ENCODE measurements at regions not wholly inside any gene's neighbourhood (a gene's known extent, or its start where the extent isn't known, plus 50 kb on each side); places are given as distances from the start of the nearest gene placed in this dataset.
A peak's percentile ranks its signal among the peaks of the same experiment; 100 is the strongest.
"Not testable (repeated sequence)": the region's sequence is repeated elsewhere in the genome, so short reads cannot be mapped to it uniquely, and the experiment has no call there.

DNA sequence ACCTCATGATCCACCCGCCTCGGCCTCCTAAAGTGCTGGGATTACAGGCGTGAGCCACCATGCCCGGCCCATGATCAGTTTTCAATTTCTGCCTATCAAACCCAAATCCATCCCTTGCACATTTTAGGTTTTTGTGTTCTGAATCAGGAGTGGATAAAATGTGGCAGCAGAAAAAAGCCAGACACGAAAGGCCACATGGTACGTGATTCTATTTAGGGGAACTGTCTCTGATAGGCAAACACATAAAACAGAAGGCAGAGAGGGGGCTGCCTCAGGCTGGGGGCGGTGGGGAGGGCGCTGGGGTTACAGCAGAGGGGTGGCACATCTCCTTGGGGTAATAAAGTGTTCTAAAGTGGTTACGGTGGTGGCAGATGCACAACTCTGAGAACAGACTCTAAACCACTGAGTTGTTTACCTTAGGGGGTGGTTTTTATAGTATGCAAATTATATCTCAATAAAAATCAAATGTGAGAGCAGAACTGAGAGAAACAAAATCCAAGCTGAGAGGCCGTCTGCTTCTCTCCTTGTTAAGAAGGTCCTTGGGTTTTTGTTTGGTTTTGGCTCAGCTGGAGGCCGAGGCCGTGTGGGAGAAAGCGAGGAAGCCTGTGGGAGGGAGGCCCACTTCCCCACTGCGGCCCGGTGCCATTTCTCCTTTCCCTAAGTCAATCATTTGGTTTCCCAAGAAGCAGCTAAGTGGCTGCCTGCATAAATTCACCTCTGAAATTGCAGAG, 78.0 kb downstream of the SOWAHC start:
- no peak for DNase-seq

DNA sequence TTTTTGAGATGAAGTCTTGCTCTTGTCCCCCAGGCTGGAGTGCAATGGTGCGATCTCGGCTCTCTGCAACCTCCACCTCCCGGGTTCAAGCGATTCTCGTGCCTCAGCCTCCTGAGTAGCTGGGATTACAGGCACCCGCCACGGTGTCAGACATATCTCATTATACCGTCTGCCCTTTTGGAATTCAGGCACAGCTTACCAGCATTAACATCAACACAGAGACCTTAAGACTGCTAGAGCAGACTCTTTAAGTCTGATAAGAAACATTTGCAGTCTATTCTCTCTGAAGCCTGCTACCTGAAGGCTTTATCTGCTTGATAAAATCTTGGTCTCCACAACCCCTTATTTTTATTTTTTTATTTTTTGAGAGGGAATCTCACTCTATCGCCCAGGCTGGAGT, 78.7 kb downstream of the SOWAHC start:
- DNase-seq = not testable (repeated sequence)

DNA sequence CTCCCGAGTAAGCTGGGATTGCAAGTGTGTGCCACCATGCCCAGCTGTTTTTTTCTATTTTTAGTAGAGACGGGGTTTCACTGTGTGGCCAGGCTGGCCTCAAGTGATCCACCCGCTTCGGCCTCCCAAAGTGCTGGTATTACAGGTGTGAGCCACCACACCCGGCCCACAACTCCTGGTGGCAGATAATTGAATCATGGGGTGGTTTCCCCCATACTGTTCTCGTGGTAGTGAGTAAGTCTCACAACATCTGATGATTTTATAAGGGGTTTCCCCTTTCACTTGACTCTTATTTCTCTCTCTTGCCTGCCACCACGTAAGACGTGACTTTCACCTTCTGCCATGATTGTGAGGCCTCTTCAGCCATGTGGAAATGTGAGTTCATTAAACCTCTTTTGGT, 79.1 kb downstream of the SOWAHC start:
- peak; percentile 57 for DNase-seq

DNA sequence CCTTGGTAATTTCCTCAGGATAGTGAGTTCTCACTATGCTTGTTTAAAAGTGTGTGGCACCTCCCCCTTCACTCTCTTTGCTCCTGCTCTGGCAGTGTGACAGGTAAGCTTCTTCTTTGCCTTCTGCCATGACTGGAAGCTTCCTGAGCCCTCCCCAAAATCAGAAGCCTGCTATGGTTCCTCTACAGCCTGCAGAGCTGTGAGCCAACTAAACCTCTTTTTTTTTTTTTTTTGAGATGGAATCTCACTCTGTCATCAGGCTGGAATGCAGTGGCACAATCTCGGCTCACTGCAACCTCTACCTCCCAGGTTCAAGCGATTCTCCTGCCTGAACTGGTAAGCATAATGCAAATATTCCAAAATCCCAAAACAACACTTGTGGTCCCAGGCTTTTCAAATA, 80.0 kb downstream of the SOWAHC start:
- DNase-seq = no peak

DNA sequence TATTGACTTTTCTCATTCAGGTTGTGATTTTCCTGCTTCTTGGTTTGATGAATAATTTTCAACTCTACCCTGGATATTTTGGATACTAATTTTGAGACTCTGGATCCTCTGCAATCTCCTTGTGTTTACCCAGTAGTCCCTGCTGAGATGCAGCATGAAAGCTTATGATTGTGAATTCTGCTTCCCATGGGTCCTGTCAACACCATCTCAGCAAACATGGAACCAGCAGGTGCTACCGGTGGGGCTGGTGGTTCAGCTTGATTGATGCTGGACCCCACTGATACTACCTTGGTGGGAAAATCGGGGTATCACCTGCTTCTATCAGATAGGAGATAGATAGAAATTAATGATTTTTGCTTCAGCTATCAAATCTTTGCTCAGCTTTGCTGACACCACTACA, 81.1 kb downstream of the SOWAHC start:
- DNase-seq = no peak

DNA sequence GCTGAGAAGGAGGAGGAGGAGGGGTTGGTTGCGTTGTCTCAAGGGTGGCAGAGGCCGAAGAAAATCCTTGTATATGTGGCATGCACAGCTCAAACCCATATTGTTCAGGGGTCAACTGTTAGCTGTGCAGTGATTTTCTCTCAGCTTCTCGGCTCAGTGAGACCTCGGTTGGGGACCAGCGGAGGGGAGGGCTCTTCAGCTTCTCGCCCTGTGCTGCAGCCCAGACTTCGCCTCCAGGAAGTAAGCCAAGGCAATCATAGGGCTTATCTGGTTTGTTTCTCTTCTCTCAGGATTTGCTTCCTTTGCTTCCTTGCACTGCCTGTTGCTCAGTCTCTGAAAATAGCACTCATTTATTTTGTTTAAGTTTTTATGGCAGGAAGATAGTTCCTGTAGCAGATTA, 85.5 kb downstream of the SOWAHC start:
- DNase-seq = no peak

DNA sequence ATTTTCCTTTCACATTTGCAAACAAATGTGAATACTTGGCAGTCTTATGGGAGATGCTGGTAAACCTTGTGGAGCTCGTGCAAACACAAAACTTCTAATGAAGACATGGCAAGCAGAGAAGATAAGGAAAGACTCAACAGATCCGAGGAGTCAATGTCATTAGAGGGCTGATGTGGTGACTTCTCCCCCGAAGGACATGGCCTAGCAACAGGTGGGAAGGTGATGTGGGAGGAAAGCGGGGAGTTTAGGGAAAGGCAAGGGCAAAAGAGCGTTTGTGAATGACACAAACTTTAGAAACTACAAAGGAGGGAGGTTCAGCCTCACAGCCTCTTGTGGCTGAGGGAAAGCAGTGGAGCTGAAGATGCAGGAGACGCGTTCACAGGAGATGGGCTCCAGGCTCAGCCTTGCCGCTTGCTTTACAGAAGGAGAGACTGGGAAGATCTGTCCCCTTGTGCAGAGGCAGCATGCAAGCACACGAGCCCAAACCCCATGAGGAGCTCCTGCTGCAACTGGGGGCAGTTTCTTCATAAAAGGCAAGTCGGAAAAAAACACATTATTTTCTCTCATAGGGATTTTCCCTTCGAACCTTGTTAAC, 86.6 kb downstream of the SOWAHC start:
- DNase-seq = no peak

DNA sequence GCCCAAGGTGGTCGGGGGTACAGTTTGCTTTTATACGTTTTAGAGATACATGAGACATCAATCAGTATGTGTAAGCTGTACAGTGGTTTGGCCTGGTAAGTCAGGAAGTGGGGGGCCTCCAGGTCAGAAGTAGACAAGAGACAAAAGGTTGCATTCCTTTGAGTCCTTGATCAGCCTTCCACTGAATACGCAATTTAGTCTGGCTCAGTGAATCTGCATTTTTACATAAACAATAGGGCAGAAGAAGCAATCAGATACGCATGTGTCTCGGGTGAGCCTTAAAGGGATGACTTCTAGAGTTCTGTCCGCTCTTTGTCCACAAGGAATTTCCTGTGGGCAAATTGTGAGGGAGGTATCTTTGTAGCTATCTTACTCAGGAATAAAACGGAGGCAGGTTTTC, 87.2 kb downstream of the SOWAHC start:
- DNase-seq = no peak

DNA sequence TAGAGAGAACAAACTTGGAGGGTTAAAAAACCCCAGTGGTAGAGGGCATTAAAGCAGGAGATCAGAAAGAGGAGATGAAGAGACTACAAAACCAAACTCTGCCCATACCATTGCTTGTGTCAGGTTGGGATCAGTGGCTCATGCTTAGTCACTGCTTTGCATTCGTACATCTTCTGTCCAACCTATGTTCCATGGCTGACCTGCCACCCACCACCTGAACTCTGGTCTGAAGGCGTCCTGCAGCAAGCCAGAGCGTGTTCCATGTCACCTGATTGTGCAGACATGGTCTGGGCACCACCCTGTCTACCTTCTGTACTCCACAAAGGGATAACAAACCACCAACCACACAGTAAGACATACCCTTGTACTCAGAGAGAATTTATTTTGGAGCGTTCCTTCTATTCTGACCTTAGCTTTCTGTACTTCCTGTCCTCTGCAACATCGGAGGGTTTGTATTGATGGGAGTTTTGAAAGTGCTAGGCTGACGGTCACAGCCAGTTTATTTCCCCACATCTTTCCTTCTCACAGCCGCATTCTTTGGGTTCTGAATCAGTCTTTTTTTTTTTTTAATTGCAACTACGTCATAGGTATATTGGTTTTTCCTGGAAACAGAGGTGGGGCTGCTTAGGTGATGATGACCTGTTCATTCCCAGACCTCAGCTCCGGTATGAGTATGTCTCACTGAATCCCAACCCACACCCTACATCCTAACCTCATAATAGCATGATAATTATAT, 88.3 kb downstream of the SOWAHC start:
- no peak for DNase-seq

DNA sequence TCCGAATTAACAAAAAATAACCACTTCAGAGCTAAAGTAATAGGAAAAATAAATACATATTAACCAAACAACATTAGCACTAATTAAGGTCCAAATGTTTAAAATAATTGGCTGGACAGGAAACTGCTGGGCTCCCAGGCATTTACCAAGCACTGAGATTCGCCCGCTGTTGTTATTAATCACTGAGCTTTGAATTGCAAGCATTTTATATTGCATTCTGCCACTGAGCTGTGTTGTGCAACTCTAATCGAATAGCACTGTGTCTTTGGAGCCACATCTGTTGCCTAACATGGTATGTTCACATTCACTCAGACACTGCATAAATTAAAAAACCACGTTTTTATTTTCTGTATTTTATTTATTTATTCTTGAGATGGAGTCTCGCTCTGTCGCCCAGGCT, 88.9 kb downstream of the SOWAHC start:
- no peak for DNase-seq

DNA sequence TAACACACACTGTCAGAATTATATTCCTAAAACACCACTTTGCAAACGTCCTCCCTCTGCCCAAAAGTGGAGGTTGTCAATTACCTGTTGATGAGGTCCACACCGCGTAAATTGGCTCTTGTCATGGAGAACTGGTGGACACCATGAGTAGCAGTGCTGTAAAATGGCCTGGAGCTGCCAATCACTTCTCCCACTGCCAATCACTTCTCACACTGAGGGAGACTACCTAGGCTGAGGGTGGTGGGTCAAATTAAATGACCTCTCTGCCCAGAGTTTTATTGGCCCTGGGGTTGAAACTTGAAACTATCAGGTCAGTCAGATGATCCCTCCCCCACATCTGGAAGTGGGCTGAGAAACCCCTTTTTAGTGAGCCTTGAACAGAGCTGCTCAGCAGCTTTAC, 89.6 kb downstream of the SOWAHC start:
- no peak for DNase-seq

DNA sequence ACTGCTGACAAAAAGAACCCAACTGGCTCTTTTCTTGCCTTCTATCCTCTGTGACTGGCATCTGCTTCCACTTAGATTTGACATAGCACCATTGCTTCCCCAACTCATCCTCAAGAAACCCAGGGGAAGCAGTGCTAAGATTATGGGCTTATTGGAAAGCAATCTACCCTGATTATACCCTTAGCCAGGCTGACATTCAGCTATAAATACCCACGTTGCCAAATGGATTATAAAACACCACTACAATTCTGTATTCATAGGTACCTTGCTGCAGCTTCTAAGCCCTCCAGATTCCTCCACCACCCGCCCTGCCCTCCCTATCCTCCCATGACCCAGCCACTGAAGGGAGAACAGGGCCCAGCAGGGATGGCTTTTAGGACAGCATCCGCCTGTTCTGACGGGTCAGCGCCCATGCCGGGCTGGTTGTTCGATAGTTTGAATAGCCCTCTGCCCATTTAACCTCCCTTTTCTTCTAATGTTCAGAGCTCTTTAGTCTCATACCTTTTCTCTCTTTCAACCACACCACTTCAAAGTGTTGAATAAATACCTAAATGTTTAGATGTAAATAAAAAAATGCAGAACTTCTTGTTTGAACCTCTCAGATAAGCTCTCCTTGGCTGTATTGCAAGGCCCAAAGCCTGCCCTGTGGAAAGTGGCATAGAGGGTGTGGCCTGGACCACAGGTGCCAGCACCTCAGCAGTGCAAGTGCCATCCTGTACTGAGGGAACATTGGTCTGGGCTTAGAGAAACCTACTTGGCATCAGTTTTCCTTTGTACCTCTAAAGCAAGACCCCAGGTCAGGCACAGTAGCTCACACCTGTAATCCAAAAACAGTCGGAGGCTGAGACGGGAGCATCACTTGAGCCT, 86.6 kb upstream of the RGPD5 start:
- no peak for DNase-seq

DNA sequence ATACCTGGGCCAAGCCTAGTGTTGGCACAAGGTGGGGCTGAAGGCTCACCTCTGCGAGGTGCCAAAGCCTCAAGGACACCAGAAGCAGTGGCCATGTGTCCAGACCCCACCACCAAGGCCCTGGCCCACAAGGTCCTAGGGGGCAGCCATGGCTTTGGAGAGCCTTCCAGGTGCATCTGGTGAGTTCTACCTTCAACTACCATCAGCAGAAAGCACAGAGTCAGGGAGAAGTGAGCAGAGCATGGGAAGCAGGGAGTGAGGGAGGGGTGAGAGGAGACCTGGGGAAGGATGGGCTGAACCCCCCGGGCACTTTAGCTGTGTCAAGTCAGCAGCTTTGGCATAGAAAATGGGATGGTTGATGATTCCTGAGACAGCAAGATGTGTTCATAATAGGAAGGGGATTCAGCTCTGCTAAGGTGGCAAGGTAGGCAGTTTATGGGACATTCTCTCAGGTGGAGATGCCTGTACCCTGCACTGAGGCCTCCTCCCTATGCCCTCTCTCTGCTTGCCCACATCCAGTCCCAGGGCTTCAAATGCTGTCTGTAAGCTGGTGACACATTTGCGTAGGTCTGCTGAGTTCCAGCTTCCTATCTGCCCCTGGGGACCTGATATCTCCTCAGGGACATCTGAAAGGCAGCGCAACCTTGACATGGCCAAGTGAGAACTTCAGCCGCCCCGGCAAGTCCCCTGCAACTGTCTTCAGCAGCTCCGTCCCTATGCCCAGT, 83.4 kb upstream of the RGPD5 start:
- DNase-seq = no peak

DNA sequence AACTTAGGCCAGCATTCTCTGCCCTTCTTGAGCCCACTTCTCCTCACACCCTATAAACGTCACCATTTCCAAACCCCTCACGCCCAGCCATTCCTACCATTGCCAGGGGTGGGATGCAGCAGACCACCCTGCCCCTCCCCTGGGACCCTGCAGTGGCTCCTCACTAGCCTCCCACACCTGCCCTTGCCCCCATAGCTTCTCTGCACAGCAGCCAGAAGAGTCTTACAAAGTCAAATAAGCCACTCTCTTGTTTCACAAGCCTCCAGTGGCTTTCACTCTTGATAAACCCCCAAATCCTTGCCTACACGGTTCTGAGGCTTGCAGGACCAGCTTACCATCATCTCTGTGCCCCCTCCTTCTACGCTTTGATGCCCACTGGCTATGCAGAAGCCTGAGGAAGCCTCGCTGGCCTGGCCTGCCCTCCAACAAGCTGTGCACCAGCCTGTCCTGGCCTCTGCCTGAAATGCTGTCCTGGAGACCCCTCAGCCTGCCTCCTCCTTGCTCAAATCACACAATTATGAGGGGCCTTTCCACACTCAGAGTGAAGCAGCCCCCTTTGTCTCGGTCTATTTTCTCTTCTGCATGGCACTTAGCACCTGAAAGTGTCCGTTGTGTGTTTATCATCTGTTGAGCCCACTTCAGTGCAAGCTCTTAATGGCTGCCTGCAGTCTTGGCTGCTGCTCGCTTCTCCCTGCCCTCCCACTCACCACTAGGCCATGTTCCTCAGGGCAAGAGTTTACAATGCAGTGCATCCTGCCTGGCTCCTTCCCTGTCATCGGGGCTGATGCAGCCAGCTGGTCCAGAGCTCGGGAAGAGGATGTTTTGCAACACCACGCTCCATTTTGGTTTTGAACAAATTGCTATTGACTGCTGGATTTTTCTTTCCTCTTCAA, 82.6 kb upstream of the RGPD5 start:
- DNase-seq = no peak

DNA sequence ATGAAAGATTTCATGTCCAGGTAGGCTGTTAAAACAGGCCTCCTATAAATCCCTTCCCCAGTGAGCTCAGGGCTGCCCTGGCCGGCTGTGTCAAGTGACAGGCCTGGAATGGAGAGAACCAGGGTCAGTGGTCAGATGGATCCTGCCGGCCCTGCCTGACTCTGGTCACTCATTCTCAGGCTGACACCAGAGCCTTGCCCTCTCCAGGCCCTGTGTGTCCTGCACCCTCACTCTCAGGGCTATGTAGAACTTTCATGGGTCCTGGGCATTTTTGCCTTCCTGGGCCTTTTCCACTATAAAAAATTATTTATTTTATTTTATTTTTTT, 82.0 kb upstream of the RGPD5 start:
- DNase-seq = no peak

DNA sequence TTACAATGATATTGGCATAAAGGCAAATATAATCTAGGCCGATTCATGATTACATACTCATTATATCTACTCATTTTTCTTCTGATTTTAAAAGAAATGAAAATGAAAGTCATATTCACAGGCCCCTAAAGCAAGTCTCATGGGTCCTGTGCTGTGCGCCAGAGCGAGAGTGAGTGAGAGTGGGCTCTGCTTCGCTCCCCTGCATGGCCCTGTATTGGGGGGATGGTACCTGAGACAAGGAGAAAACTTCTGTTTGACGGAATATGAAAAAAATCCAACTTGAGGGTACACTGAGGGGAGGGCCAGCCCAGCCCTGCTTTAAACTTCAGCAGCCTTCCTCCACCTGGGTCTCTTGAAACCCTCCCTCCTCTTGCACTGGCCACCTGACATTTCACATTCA, 81.4 kb upstream of the RGPD5 start:
- DNase-seq = no peak

DNA sequence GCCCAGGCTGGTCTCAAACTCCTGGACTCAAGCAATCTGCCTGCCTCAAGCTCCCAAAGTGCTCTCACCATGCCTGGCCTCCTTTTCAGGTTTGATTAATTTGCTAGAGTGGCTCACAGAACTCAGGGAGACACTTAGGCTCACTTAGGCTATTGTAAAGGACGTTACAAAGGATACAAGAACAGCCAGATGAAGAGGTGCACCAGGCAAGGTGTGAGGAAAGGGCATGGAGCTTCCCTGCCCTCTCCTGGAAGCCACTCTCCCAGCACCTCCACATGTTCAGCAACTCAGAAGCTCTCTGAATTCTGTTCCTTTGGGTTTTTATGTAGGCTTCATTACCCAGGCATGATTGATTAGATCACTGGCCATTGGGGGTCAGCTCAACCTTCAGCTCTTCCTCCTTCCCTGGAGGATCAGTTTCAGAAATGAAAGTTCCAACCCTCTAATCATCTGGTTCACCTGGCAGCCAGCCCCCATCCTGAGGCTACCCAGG, 78.7 kb upstream of the RGPD5 start:
- no peak for DNase-seq

DNA sequence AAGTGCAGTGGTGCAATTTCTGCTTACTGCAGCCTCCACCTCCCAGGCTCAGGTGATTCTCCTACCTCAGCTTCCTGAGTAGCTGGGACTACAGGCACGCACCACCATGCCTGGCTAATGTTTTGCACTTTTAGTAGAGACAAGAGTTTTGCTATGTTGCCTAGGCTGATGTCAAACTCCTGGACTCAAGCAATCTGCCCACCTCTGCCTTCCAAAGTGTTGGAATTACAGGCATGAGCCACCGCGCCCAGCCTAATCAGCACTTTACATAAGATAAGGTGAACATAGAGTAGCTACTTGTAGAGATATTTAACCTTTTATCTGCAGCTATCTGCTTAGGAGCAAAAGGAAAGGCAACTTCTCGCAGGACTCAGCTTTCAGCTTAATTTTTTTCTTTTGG, 77.5 kb upstream of the RGPD5 start:
- not testable (repeated sequence) for DNase-seq

DNA sequence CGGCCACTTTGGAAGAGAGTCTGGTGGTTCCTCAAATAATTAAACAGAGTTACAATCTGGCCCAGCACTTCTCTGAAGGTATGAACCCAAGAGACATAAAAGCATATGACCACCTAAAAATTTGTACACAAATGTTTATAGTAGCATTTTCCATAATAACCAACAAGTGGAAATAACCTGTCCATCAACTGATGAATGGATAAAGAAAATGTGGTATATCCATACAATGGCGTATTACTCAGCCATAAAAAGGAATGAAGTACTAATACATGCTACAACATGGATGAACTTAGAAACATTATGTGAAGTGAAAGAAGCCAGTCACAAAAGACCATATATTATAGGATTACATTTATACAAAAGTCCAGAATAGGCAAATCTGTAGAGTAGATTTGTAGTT, 76.0 kb upstream of the RGPD5 start:
- no peak for DNase-seq

DNA sequence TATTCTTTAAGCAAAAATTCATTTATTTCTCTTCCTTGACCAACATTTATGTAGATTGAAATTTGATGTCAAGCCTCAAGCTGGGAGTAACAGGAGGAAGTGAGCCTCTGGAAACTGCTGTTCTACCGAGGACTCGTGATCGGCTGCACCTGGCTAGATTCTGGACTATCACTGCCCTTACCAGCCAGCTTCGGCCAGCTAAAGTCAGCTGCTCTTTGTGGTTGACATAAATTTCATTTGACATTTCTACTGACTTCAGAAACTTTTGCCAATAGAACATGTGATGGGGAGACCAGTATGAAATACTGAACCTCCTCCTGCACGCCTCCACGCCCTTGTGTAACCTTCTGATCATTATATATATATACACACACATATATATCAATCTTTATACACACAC, 74.2 kb upstream of the RGPD5 start:
- DNase-seq = no peak

DNA sequence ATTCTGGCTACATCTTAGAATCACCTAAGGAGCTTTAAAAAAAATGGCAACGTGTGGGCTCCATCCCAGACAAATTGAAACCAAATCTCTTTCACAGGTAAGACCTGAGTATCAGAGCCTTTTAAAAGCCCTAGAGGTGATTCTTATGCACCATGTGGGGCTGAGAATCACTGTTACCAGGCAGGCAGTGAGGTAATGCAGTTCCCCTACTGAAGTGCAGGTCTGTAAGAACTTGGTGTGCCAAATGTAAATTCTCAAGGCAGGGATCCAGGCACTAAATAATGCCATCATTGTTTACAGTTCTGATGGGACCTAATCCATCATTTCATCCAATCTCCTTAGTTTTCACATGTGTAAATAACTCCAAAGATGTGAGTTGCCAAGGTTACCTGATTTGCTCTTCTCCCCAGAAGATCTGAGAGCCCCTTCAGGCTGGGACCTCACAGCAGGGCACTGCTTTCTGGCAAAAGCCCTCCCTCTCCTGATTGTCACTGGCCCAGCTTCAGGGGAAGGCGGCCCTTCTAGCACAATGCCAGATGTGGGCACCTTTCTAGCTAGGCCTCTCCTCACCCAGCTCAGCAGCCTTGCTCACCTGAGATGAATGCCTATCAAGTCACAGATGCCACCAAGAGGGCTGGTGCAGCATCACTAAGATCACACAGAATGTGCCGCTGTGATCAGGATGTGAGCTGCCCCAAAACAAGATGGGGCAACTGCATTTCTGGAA, 73.6 kb upstream of the RGPD5 start:
- no peak for DNase-seq
